Tibial nerve (tissue), 3 donors: ENCODE measurements at regions not wholly inside any gene's neighbourhood (a gene's known extent, or its start where the extent isn't known, plus 50 kb on each side); places are given as distances from the start of the nearest gene placed in this dataset.

ENCODE experiments used
- POLR2A ChIP-seq, 2 donors: fragments of 450-650 bp; IDR thresholded peaks; one replicate each; pipeline ENCODE4 v1.6.1; 2017; ENCODE audit warnings: antibody characterized with exemption in 2 of 2, mild to moderate bottlenecking in 2 of 2, moderate library complexity in 2 of 2
- TF ChIP-seq, protein P1 (sequence below), 5 experiments: fragments of 200-600 bp in 3 of 5; fragments of 450-650 bp in 2 of 5; sonication (generic) in 3 of 5; IDR thresholded peaks; one replicate each; pipeline ENCODE4 v1.5.1; 2016 to 2019; ENCODE audit warnings: antibody characterized with exemption in 5 of 5, mild to moderate bottlenecking in 3 of 5, moderate library complexity in 2 of 5

DNA sequence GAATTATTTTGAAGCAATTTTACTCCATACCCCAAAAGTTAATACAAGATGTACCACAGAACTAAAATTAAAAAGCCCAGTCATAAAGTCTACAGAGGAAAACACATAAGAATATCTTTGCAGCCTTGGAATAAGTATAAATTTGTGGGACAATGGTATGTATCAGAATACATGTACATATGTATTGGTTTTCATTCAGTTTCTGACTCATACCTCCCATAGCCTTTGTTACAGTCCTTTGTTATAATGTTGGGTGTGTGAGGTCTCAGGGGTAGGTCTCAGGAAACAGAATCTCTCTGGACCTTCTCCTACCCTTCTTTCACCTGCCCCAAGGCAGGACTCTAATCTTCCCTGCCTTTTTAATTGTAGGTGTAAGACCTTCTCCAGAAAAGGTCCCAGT lies 1370.7 kb upstream of the CDH2 start:
- TF ChIP-seq, protein P1, sequence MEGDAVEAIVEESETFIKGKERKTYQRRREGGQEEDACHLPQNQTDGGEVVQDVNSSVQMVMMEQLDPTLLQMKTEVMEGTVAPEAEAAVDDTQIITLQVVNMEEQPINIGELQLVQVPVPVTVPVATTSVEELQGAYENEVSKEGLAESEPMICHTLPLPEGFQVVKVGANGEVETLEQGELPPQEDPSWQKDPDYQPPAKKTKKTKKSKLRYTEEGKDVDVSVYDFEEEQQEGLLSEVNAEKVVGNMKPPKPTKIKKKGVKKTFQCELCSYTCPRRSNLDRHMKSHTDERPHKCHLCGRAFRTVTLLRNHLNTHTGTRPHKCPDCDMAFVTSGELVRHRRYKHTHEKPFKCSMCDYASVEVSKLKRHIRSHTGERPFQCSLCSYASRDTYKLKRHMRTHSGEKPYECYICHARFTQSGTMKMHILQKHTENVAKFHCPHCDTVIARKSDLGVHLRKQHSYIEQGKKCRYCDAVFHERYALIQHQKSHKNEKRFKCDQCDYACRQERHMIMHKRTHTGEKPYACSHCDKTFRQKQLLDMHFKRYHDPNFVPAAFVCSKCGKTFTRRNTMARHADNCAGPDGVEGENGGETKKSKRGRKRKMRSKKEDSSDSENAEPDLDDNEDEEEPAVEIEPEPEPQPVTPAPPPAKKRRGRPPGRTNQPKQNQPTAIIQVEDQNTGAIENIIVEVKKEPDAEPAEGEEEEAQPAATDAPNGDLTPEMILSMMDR (IDR thresholded peaks at IDR 0.05) = no peak
- no peak for TF ChIP-seq POLR2A (IDR thresholded peaks at IDR 0.05)
